GM13976 (cell line): ENCODE measurements at regions not wholly inside any gene's neighbourhood (a gene's known extent, or its start where the extent isn't known, plus 50 kb on each side); places are given as distances from the start of the nearest gene placed in this dataset.
"Not testable (repeated sequence)": the region's sequence is repeated elsewhere in the genome, so short reads cannot be mapped to it uniquely, and the experiment has no call there.

ENCODE experiments used
- DNase-seq: peaks from one replicate; pipeline ENCODE4 v3.0.0; 2012; ENCODE audit warnings: low spot score
- CTCF ChIP-seq: IDR thresholded peaks from 2 replicates; pipeline ENCODE4 v1.5.1; 2012; ENCODE audit warnings: borderline replicate concordance, mild to moderate bottlenecking; ENCODE audit not compliant: insufficient read depth; ENCODE audit errors: extremely low read depth, missing control alignments, control extremely low read depth
- in situ Hi-C: fragments of 300-500 bp; cut with MboI; formaldehyde crosslinking; loops from one replicate; pipeline ENCODE4 v1.12.0; 2022; ENCODE audit warnings: low sequenced_read_pairs, mixed read lengths, inconsistent platforms; ENCODE audit not compliant: unreplicated experiment

GRCh38 chr12:82595941-82596340, 90.8 kb upstream of the TMTC2 start:
- in situ Hi-C loops, result no loop called here
- DNase-seq, result no peak
- TF ChIP-seq CTCF, result no peak

DNA sequence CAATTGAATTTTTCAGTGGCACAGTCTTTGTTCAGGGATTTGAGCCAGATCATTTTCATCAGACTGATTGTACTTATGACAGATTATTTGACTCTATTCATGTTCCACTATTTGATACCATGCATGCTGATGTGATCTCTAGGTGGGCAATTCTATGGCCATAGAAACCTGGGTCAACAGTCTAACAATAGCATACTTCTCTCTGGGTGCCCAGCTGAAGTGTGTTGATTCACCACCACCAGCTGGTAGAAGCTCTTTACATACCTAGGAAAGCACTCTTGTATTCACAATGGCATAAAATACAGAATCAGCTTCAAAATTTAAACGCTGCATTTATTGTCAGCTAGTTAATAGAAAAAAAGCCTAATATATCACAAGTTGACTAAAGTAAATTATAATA, 90.2 kb upstream of the TMTC2 start:
- in situ Hi-C loops, result no loop called here
- DNase-seq, result no peak
- no peak for TF ChIP-seq CTCF

GRCh38 chr12:82600379-82600778, 86.3 kb upstream of the TMTC2 start:
- in situ Hi-C loops, result no loop called here
- TF ChIP-seq CTCF, result no peak
- DNase-seq, result no peak

DNA sequence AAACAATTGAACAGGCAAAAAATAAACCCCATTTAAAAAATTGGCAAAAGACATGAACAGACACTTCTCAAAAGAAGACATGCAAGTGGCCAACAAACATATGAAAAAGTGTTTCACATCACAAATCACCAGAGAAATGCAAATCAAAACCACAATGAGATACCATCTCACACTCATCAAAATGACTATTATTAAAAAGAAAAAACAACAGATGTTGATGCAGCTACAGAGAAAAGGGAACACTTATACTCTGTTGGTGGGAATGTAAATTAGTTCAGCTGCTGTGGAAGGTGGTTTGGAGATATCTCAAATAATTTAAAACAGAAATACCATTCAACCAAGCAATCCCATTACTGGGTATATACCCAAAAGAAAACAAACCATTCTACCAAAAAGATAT, 83.1 kb upstream of the TMTC2 start:
- DNase-seq, in situ Hi-C loops: not testable (repeated sequence)

DNA sequence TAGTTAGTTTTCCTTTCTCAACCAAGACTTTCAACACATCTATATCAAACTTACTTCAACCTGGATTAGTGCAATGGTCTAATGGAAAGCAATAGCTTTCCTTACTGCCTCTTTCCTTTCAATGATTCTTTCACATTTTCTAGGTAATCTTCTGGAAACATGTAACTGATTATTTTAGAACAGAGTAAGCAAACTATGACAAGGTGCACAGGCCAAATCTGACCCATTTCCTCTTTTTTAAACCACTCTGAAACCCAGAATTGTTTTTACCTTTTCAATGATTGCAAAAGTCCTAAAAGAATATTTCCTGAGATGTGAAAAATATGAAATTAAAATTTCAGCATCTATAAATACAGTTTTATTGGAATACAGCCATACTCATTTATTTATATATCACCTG, 81.6 kb upstream of the TMTC2 start:
- no peak for DNase-seq
- no peak for TF ChIP-seq CTCF
- in situ Hi-C loops, result no loop called here

GRCh38 chr12:82608706-82609105, 78.0 kb upstream of the TMTC2 start:
- DNase-seq, result no peak
- no peak for TF ChIP-seq CTCF
- in situ Hi-C loops, result no loop called here

DNA sequence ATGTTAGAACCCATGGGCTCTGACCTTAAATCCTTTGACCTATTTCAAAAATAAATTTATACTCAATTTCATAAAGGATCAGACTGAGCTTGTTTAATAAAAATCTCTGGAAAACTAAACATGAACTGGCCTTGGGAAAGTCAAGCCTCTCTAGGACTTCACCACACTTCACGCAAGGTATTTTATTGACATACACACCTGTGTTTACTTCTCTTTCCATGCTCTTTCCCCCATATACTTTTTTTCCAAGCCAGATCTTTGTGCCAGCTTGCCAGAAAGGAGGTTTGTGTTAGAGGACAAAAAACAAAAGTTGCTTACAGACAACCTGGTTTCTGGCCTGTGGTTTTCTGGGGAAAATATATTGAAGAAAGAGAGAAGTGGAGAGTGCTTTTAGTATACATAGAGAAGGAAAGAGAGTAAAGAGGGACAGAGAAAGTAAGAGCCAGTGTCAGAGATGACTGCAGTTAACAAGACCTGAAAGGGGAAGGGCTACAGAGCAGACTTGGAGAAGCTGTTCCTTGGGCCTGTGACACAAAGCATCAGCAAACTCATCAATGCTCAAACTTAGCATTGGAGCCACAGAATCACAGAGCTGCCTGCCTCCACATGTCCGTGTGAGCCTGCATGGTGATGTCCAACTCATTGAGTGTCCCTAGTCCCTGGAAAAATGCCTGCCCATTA, 77.3 kb upstream of the TMTC2 start:
- no peak for TF ChIP-seq CTCF
- DNase-seq, result no peak
- in situ Hi-C loops, result no loop called here
